IMR-90 (cell line): ENCODE measurements at regions not wholly inside any gene's neighbourhood (a gene's known extent, or its start where the extent isn't known, plus 50 kb on each side); places are given as distances from the start of the nearest gene placed in this dataset.

Source experiments
- ATAC-seq: fragments of 200-7000 bp; cut with Tn5 transposase; 2 replicates; pipeline ENCODE4 v1.9.1; 2020; ENCODE audit warnings: low read depth, mild to moderate bottlenecking, moderate library complexity
- BruUV-seq: library from RNA; stranded (reverse); fragments of 400-500 nt; replicated peaks from 2 replicates; lab custom pipeline; 2021; lab: Mats Ljungman, UMichigan
- CTCF ChIA-PET: fragments of 300-600 bp; formaldehyde crosslinking; extraction: SDS; loops from one replicate; lab custom pipeline; 2021; ENCODE audit warnings: antibody characterized with exemption; lab: Yijun Ruan, JAX
- POLR2A ChIA-PET: fragments of 300-600 bp; sonication (Branson Sonifier 250); formaldehyde crosslinking; loops from one replicate; lab custom pipeline; 2022; ENCODE audit warnings: antibody characterized with exemption; ENCODE audit not compliant: unreplicated experiment; lab: Charles Lee
- DNase-seq: peaks from one replicate; pipeline ENCODE4 v3.0.0; 2013
- H2AFZ ChIP-seq: replicated peaks from 2 replicates; pipeline ENCODE3; 2013; ENCODE audit warnings: low read length, mild to moderate bottlenecking; ENCODE audit not compliant: poor library complexity
- H2AK5ac ChIP-seq: 2 replicates; pipeline ENCODE4 v1.6.1; 2013; ENCODE audit warnings: low read depth, low read length, inconsistent platforms
- H2AK9ac ChIP-seq: replicated peaks from 2 replicates; pipeline ENCODE3; 2013; ENCODE audit warnings: mild to moderate bottlenecking, low read depth, low read length, moderate library complexity; ENCODE audit not compliant: poor library complexity
- H2BK120ac ChIP-seq: 2 replicates; pipeline ENCODE4 v1.6.1; 2013; ENCODE audit warnings: low read depth, low read length, inconsistent platforms
- H2BK15ac ChIP-seq: 3 replicates; pipeline ENCODE4 v1.6.1; 2013; ENCODE audit warnings: low read depth, low read length, inconsistent platforms
- H2BK20ac ChIP-seq: 2 replicates; pipeline ENCODE4 v1.6.1; 2013; ENCODE audit warnings: low read depth, mild to moderate bottlenecking, inconsistent platforms, low read length, moderate library complexity
- H2BK5ac ChIP-seq: 2 replicates; pipeline ENCODE4 v1.6.1; 2013; ENCODE audit warnings: mild to moderate bottlenecking, low read depth, low read length, inconsistent platforms; ENCODE audit not compliant: poor library complexity, severe bottlenecking
- H3K14ac ChIP-seq: replicated peaks from 2 replicates; pipeline ENCODE4 v1.6.1; 2013; ENCODE audit warnings: low read depth, low read length, inconsistent platforms
- H3K18ac ChIP-seq: 2 replicates; pipeline ENCODE4 v1.6.1; 2013; ENCODE audit warnings: low read depth, low read length, control low read depth
- H3K23ac ChIP-seq: 2 replicates; pipeline ENCODE4 v1.6.1; 2013; ENCODE audit warnings: low read depth, low read length, inconsistent platforms
- H3K27ac ChIP-seq: 2 replicates; pipeline ENCODE4 v1.5.1; 2013; ENCODE audit warnings: mild to moderate bottlenecking, control low read depth, low read length; ENCODE audit not compliant: insufficient read depth
- H3K27me3 ChIP-seq: 2 replicates; pipeline ENCODE4 v1.6.1; 2013; ENCODE audit warnings: low read length; ENCODE audit not compliant: control insufficient read depth, insufficient read depth
- H3K36me3 ChIP-seq: 2 replicates; pipeline ENCODE4 v1.6.1; 2013; ENCODE audit warnings: low read length, mixed read lengths; ENCODE audit not compliant: control insufficient read depth, insufficient read depth
- H3K4ac ChIP-seq: 2 replicates; pipeline ENCODE4 v1.6.1; 2013; ENCODE audit warnings: low read depth, low read length, inconsistent platforms
- H3K4me1 ChIP-seq: 2 replicates; pipeline ENCODE4 v1.6.1; 2013; ENCODE audit warnings: low read length, mixed read lengths; ENCODE audit not compliant: control insufficient read depth, insufficient read depth
- H3K4me2 ChIP-seq: 2 replicates; pipeline ENCODE4 v1.6.1; 2013; ENCODE audit warnings: low read depth, mild to moderate bottlenecking, control low read depth, low read length, moderate library complexity
- H3K4me3 ChIP-seq: 2 replicates; pipeline ENCODE4 v1.5.1; 2013; ENCODE audit warnings: low read depth, mild to moderate bottlenecking, control low read depth, low read length, moderate library complexity; ENCODE audit not compliant: insufficient read depth
- H3K56ac ChIP-seq: 2 replicates; pipeline ENCODE4 v1.6.1; 2013; ENCODE audit warnings: low read length, inconsistent platforms; ENCODE audit not compliant: insufficient read depth; ENCODE audit errors: extremely low read depth
- H3K79me1 ChIP-seq, 2 experiments: 2 replicates each; pipeline ENCODE4 v1.6.1; 2013; ENCODE audit warnings: low read length in 2 of 2, inconsistent platforms in 1 of 2, low read depth in 1 of 2
- H3K9ac ChIP-seq: 2 replicates; pipeline ENCODE4 v1.6.1; 2013; ENCODE audit warnings: low read depth, low read length, control low read depth
- H3K9me1 ChIP-seq: 2 replicates; pipeline ENCODE4 v1.6.1; 2013; ENCODE audit warnings: low read length, inconsistent platforms; ENCODE audit not compliant: insufficient read depth
- H3K9me3 ChIP-seq: 2 replicates; pipeline ENCODE4 v1.6.1; 2013; ENCODE audit warnings: low read length; ENCODE audit not compliant: control insufficient read depth, insufficient read depth
- H4K20me1 ChIP-seq: 2 replicates; pipeline ENCODE4 v1.6.1; 2013; ENCODE audit warnings: low read length, inconsistent platforms; ENCODE audit not compliant: insufficient read depth
- H4K5ac ChIP-seq: 2 replicates; pipeline ENCODE4 v1.6.1; 2013; ENCODE audit warnings: mild to moderate bottlenecking, low read depth, low read length, control low read depth
- H4K8ac ChIP-seq, 2 experiments: 2 replicates each; pipeline ENCODE4 v1.6.1; 2013; ENCODE audit warnings: low read depth in 2 of 2, low read length in 2 of 2, control low read depth in 1 of 2, inconsistent platforms in 1 of 2
- H4K91ac ChIP-seq: 2 replicates; pipeline ENCODE4 v1.6.1; 2013; ENCODE audit warnings: low read depth, low read length, inconsistent platforms; ENCODE audit not compliant: insufficient read depth
- BHLHE40 ChIP-seq: fragments of 150-350 bp; IDR thresholded peaks from 2 replicates; pipeline ENCODE4 v1.6.1; 2016; ENCODE audit warnings: mild to moderate bottlenecking, low read depth, low read length
- CEBPB ChIP-seq: IDR thresholded peaks from 2 replicates; pipeline ENCODE4 v1.6.1; 2012; ENCODE audit warnings: low read depth, low read length, improper control_type of control experiment
- CHD1 ChIP-seq: IDR thresholded peaks from 2 replicates; pipeline ENCODE4 v1.6.1; 2012; ENCODE audit warnings: low read depth, low read length, improper control_type of control experiment
- FOS ChIP-seq: fragments of 150-350 bp; IDR thresholded peaks from 2 replicates; pipeline ENCODE4 v1.6.1; 2016; ENCODE audit warnings: low read depth, low read length
- MAFK ChIP-seq: IDR thresholded peaks from 2 replicates; pipeline ENCODE4 v1.6.1; 2012; ENCODE audit warnings: low read depth, low read length, improper control_type of control experiment
- MAZ ChIP-seq: IDR thresholded peaks from 2 replicates; pipeline ENCODE4 v1.6.1; 2012; ENCODE audit warnings: low read depth, mild to moderate bottlenecking, low read length, improper control_type of control experiment, moderate library complexity, borderline replicate concordance
- MXI1 ChIP-seq: IDR thresholded peaks from 2 replicates; pipeline ENCODE4 v1.6.1; 2012; ENCODE audit warnings: low read depth, mild to moderate bottlenecking, low read length, moderate library complexity, borderline replicate concordance
- NFE2L2 ChIP-seq: fragments of 150-350 bp; IDR thresholded peaks from 2 replicates; pipeline ENCODE4 v1.6.1; 2016; ENCODE audit warnings: low read depth, mild to moderate bottlenecking, low read length
- POLR2A ChIP-seq: IDR thresholded peaks from 2 replicates; pipeline ENCODE4 v1.6.1; 2012; ENCODE audit warnings: mild to moderate bottlenecking, low read depth, low read length
- RAD21 ChIP-seq: IDR thresholded peaks from 2 replicates; pipeline ENCODE4 v1.6.1; 2012; ENCODE audit warnings: low read length, improper control_type of control experiment
- RFX5 ChIP-seq: IDR thresholded peaks from 2 replicates; pipeline ENCODE4 v1.8.0; 2012; ENCODE audit warnings: low read depth, mild to moderate bottlenecking, low read length, moderate library complexity
- SMC3 ChIP-seq: fragments of 150-350 bp; IDR thresholded peaks from 2 replicates; pipeline ENCODE4 v1.6.1; 2016; ENCODE audit warnings: low read depth, mild to moderate bottlenecking, antibody characterized with exemption, low read length, moderate library complexity
- WGBS, 2 experiments: methylation state at CpG; one replicate each; pipeline versions ENCODE4 v1.1.5 to v1.1.7; 2013; ENCODE audit warnings: missing lambda C conversion rate in 2 of 2; ENCODE audit not compliant: insufficient read length in 1 of 2; ENCODE audit errors: extremely low coverage in 2 of 2; 5-methylcytosine and 5-hydroxymethylcytosine counted together
- dilution Hi-C: fragments of 300-500 bp; cut with HindIII; formaldehyde crosslinking; loops from one replicate; pipeline ENCODE4 v1.14.3; 2018; ENCODE audit warnings: low sequenced_read_pairs; ENCODE audit not compliant: unreplicated experiment
- in situ Hi-C: fragments of 300-500 bp; cut with MboI; formaldehyde crosslinking; loops from 3 replicates; pipeline ENCODE4 v1.14.3; 2019; ENCODE audit warnings: low sequenced_read_pairs, inconsistent platforms, mixed read lengths
- intact Hi-C: fragments of 100-400 bp; cut with micrococcal nuclease; formaldehyde crosslinking; loops from 2 replicates; pipeline ENCODE4 v1.10.0; 2022
- TF ChIP-seq, protein P1 (sequence below): fragments of 150-350 bp; IDR thresholded peaks from 2 replicates; pipeline ENCODE4 v1.6.1; 2017; ENCODE audit warnings: mild to moderate bottlenecking, antibody characterized with exemption, low read length, low read depth

GRCh38 chr1:194228427-194228826, 1042.0 kb upstream of the B3GALT2 start:
- intact Hi-C loops (no loop called here), dilution Hi-C loops (no loop called here), in situ Hi-C loops (no loop called here)
- ATAC-seq, result no peak
- Histone ChIP-seq H3K79me1 (no peaks in the 10 kb centered on the region), H3K14ac (no peak overlapping the region), H2AFZ (no peak overlapping the region), H2AK5ac (no peak overlapping the region), H4K5ac (no peak overlapping the region), H2BK15ac (no peak overlapping the region), H2BK5ac (no peak overlapping the region), H3K27ac (no peak overlapping the region), H2BK20ac (no peak overlapping the region), H3K56ac (no peak overlapping the region), H4K8ac (no peak overlapping the region), H2AK9ac (no peak overlapping the region), H3K18ac (no peak overlapping the region), H3K4me3 (no peak overlapping the region), H3K9me3 (no peaks in the 10 kb centered on the region), H4K20me1 (no peaks in the 10 kb centered on the region), H3K4me2 (no peak overlapping the region), H3K36me3 (no peaks in the 10 kb centered on the region), H3K23ac (no peak overlapping the region), H3K27me3 (no peaks in the 10 kb centered on the region), H3K9me1 (no peaks in the 10 kb centered on the region), H3K9ac (no peak overlapping the region), H2BK120ac (no peak overlapping the region), H4K91ac (no peak overlapping the region), H3K4ac (no peak overlapping the region), H3K4me1 (no peaks in the 10 kb centered on the region)
- DNase-seq, result no peak
- BruUV-seq, result no TSS peak
- POLR2A ChIA-PET, result interaction anchor here (0.7 kb wide), 1 partner anchor 455 kb away, joined by 3 read pairs; no protein-coding TSS in a partner anchor
- no CpG with 5 or more reads among the region's 1 CpG for WGBS, 2 experiments
- no peak for TF ChIP-seq SMC3
- no peak for TF ChIP-seq NFE2L2
- TF ChIP-seq MXI1, result no peak
- no peak for TF ChIP-seq CHD1
- TF ChIP-seq FOS, result no peak
- TF ChIP-seq, protein P1, sequence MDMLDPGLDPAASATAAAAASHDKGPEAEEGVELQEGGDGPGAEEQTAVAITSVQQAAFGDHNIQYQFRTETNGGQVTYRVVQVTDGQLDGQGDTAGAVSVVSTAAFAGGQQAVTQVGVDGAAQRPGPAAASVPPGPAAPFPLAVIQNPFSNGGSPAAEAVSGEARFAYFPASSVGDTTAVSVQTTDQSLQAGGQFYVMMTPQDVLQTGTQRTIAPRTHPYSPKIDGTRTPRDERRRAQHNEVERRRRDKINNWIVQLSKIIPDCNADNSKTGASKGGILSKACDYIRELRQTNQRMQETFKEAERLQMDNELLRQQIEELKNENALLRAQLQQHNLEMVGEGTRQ, result no peak
- TF ChIP-seq RAD21, result no peak
- TF ChIP-seq MAZ, result no peak
- no peak for TF ChIP-seq CEBPB
- TF ChIP-seq BHLHE40, result no peak
- TF ChIP-seq RFX5, result no peak
- TF ChIP-seq MAFK, result no peak
- TF ChIP-seq POLR2A, result no peak
- CTCF ChIA-PET, result interaction anchor here (0.7 kb wide), 1 partner anchor 574 kb away, joined by 5 read pairs; no protein-coding TSS in a partner anchor
